ENCODE measurements at regions not wholly inside any gene's neighbourhood (a gene's known extent, or its start where the extent isn't known, plus 50 kb on each side); places are given as distances from the start of the nearest gene placed in this dataset.

GRCh38 chr1:239067480-239067879 lies 318.9 kb upstream of the CHRM3 start:
- H3K4me3 ChIP-seq: no peak overlapping the region
- no peak for TF ChIP-seq CTCF (IDR thresholded peaks at IDR 0.05)
- DNase-seq (no peak), ATAC-seq (no peak)
- peaks cover 0 to under 1% of the 10 kb centered on the region in 2 donors for H3K9me3 ChIP-seq
- intact Hi-C loops (cut with DNase I): no loop called here
- no peak overlapping the region for H3K27ac ChIP-seq
- no peaks in the 10 kb centered on the region for H3K27me3 ChIP-seq
- no peaks in the 10 kb centered on the region for H3K4me1 ChIP-seq
- no peaks in the 10 kb centered on the region for H3K36me3 ChIP-seq

GRCh38 chr1:239067058-239067457 lies 319.3 kb upstream of the CHRM3 start:
- H3K36me3 ChIP-seq: no peaks in the 10 kb centered on the region
- no peak overlapping the region for H3K4me3 ChIP-seq
- H3K27me3 ChIP-seq: no peaks in the 10 kb centered on the region
- DNase-seq: no peak
- ATAC-seq: no peak
- H3K9me3 ChIP-seq: no peaks in the 10 kb centered on the region
- intact Hi-C loops (cut with DNase I): no loop called here
- TF ChIP-seq CTCF (IDR thresholded peaks at IDR 0.05): no peak
- H3K27ac ChIP-seq: no peak overlapping the region
- H3K4me1 ChIP-seq: no peaks in the 10 kb centered on the region

- H3K27me3 ChIP-seq: no peaks in the 10 kb centered on the region
- intact Hi-C loops (cut with DNase I): no loop called here
- H3K4me1 ChIP-seq: no peaks in the 10 kb centered on the region
- ATAC-seq (no peak), DNase-seq (no peak)
- TF ChIP-seq CTCF (IDR thresholded peaks at IDR 0.05): no peak
- H3K4me3 ChIP-seq: no peak overlapping the region
- no peaks in the 10 kb centered on the region for H3K36me3 ChIP-seq
- H3K9me3 ChIP-seq: peaks cover 0 to 3% of the 10 kb centered on the region in 2 donors
- H3K27ac ChIP-seq: no peak overlapping the region
Measured at GRCh38 chr1:239061770-239062169, 324.6 kb upstream of the CHRM3 start.

- no peak for TF ChIP-seq CTCF (IDR thresholded peaks at IDR 0.05)
- H3K4me3 ChIP-seq: no peak overlapping the region
- no peak overlapping the region for H3K27ac ChIP-seq
- ATAC-seq: no peak
- H3K27me3 ChIP-seq: no peaks in the 10 kb centered on the region
- intact Hi-C loops (cut with DNase I): no loop called here
- no peaks in the 10 kb centered on the region for H3K4me1 ChIP-seq
- no peaks in the 10 kb centered on the region for H3K36me3 ChIP-seq
- no peak for DNase-seq
- H3K9me3 ChIP-seq: peaks cover 0 to 18% of the 10 kb centered on the region in 2 donors
Measured at GRCh38 chr1:239058190-239058589, 328.2 kb upstream of the CHRM3 start.

GRCh38 chr1:239056940-239057339 lies 329.4 kb upstream of the CHRM3 start:
- intact Hi-C loops (cut with DNase I): no loop called here
- no peaks in the 10 kb centered on the region for H3K4me1 ChIP-seq

More at GRCh38 chr1:239056940-239057339, 329.4 kb upstream of the CHRM3 start:
- H3K9me3 ChIP-seq: peaks cover 0 to 18% of the 10 kb centered on the region in 2 donors
- no peaks in the 10 kb centered on the region for H3K27me3 ChIP-seq
- H3K36me3 ChIP-seq: no peaks in the 10 kb centered on the region
- H3K27ac ChIP-seq: no peak overlapping the region
- no peak overlapping the region for H3K4me3 ChIP-seq
- DNase-seq (no peak), ATAC-seq (no peak)
- TF ChIP-seq CTCF (IDR thresholded peaks at IDR 0.05): no peak
